Smooth muscle cell (in vitro differentiated cells): ENCODE measurements at regions not wholly inside any gene's neighbourhood (a gene's known extent, or its start where the extent isn't known, plus 50 kb on each side); places are given as distances from the start of the nearest gene placed in this dataset.

Source experiments
- DNase-seq: peaks from one replicate; lab custom pipeline; 2025; ENCODE audit not compliant: unreplicated experiment; lab: John Stamatoyannopoulos, UW
- H2AFZ ChIP-seq: fragments of 200-600 bp; sonication (generic); 2 replicates; pipeline ENCODE4 v1.6.0; 2016; ENCODE audit warnings: antibody characterized with exemption, low read depth, mild to moderate bottlenecking
- H3F3A ChIP-seq: fragments of 200-600 bp; sonication (generic); 2 replicates; pipeline ENCODE4 v1.6.0; 2017; ENCODE audit warnings: antibody characterized with exemption, low read depth
- H3K27ac ChIP-seq: fragments of 200-600 bp; sonication (generic); 2 replicates; pipeline ENCODE4 v1.5.1; 2016; ENCODE audit warnings: low read depth, mild to moderate bottlenecking
- H3K27me3 ChIP-seq: fragments of 200-600 bp; sonication (generic); 2 replicates; pipeline ENCODE4 v1.6.1; 2016; ENCODE audit warnings: low read depth, mild to moderate bottlenecking
- H3K36me3 ChIP-seq: fragments of 200-600 bp; sonication (generic); 2 replicates; pipeline ENCODE4 v1.5.1; 2016; ENCODE audit warnings: low read depth
- H3K4me1 ChIP-seq: fragments of 200-600 bp; sonication (generic); 2 replicates; pipeline ENCODE4 v1.5.1; 2016; ENCODE audit warnings: low read depth
- H3K4me2 ChIP-seq: fragments of 200-600 bp; sonication (generic); 2 replicates; pipeline ENCODE4 v1.6.0; 2016; ENCODE audit warnings: mild to moderate bottlenecking
- H3K4me3 ChIP-seq: fragments of 200-600 bp; sonication (generic); 2 replicates; pipeline ENCODE4 v1.5.1; 2016; ENCODE audit warnings: mild to moderate bottlenecking
- H3K79me2 ChIP-seq: fragments of 200-600 bp; sonication (generic); 2 replicates; pipeline ENCODE4 v1.6.0; 2016; ENCODE audit warnings: low read depth, mild to moderate bottlenecking
- H3K9ac ChIP-seq: fragments of 200-600 bp; sonication (generic); 2 replicates; pipeline ENCODE4 v1.6.0; 2016; ENCODE audit warnings: low read depth
- H3K9me3 ChIP-seq: fragments of 200-600 bp; sonication (generic); replicated peaks from 2 replicates; pipeline ENCODE4 v1.5.1; 2016; ENCODE audit warnings: low read depth
- H4K20me1 ChIP-seq: fragments of 200-600 bp; sonication (generic); 2 replicates; pipeline ENCODE4 v1.6.0; 2016; ENCODE audit warnings: low read depth
- WGBS: methylation state at CpG from one replicate; pipeline ENCODE4 v1.1.7; 2016; ENCODE audit warnings: low lambda C conversion rate; 5-methylcytosine and 5-hydroxymethylcytosine counted together
- TF ChIP-seq, protein P1 (sequence below): fragments of 200-600 bp; sonication (generic); IDR thresholded peaks from 2 replicates; pipeline ENCODE4 v1.5.1; 2017; ENCODE audit warnings: borderline replicate concordance, mild to moderate bottlenecking, antibody characterized with exemption; ENCODE audit not compliant: insufficient read depth, poor library complexity, severe bottlenecking

GRCh38 chr6:14373648-14374437 is 256.3 kb downstream of the CD83 start:
- Histone ChIP-seq H3K4me3 (no peak overlapping the region), H3K9ac (no peak overlapping the region), H3K36me3 (no peaks in the 10 kb centered on the region), H3K79me2 (no peaks in the 10 kb centered on the region), H3K9me3 (no peaks in the 10 kb centered on the region), H3K27ac (no peak overlapping the region), H3K27me3 (peaks cover under 1% of the 10 kb centered on the region), H3F3A (no peaks in the 10 kb centered on the region), H3K4me2 (no peak overlapping the region), H2AFZ (no peak overlapping the region), H3K4me1 (no peaks in the 10 kb centered on the region), H4K20me1 (no peaks in the 10 kb centered on the region)
- TF ChIP-seq, protein P1, sequence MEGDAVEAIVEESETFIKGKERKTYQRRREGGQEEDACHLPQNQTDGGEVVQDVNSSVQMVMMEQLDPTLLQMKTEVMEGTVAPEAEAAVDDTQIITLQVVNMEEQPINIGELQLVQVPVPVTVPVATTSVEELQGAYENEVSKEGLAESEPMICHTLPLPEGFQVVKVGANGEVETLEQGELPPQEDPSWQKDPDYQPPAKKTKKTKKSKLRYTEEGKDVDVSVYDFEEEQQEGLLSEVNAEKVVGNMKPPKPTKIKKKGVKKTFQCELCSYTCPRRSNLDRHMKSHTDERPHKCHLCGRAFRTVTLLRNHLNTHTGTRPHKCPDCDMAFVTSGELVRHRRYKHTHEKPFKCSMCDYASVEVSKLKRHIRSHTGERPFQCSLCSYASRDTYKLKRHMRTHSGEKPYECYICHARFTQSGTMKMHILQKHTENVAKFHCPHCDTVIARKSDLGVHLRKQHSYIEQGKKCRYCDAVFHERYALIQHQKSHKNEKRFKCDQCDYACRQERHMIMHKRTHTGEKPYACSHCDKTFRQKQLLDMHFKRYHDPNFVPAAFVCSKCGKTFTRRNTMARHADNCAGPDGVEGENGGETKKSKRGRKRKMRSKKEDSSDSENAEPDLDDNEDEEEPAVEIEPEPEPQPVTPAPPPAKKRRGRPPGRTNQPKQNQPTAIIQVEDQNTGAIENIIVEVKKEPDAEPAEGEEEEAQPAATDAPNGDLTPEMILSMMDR: no peak
- WGBS: 94% methylated on average over 7 of the region's 7 CpGs
- no peak for DNase-seq

- no peak overlapping the region for H2AFZ ChIP-seq
- 100% methylated on average over 1 of the region's 1 CpG for WGBS
- no peak overlapping the region for H3K4me2 ChIP-seq
- H3K27me3 ChIP-seq: peaks cover 13% of the 10 kb centered on the region
- H3K4me3 ChIP-seq: no peak overlapping the region
- peaks cover 16% of the 10 kb centered on the region for H3K4me1 ChIP-seq
- no peaks in the 10 kb centered on the region for H3K79me2 ChIP-seq
- no peak overlapping the region for H3K9ac ChIP-seq
- H3F3A ChIP-seq: no peaks in the 10 kb centered on the region
- no peaks in the 10 kb centered on the region for H3K9me3 ChIP-seq
- DNase-seq: no peak
- TF ChIP-seq, protein P1: no peak
- H3K36me3 ChIP-seq: no peaks in the 10 kb centered on the region
- H4K20me1 ChIP-seq: no peaks in the 10 kb centered on the region
- H3K27ac ChIP-seq: no peak overlapping the region
Measured at GRCh38 chr6:14375930-14376329, 258.4 kb downstream of the CD83 start.

GRCh38 chr6:14379568-14379967 is 262.0 kb downstream of the CD83 start:
- Histone ChIP-seq H2AFZ (no peak overlapping the region), H4K20me1 (no peaks in the 10 kb centered on the region), H3K27me3 (peaks cover 41% of the 10 kb centered on the region), H3K4me3 (no peak overlapping the region), H3K4me2 (no peak overlapping the region), H3K4me1 (peaks cover 47% of the 10 kb centered on the region), H3K79me2 (no peaks in the 10 kb centered on the region), H3K9me3 (no peaks in the 10 kb centered on the region), H3K9ac (no peak overlapping the region), H3K36me3 (no peaks in the 10 kb centered on the region), H3F3A (no peaks in the 10 kb centered on the region), H3K27ac (no peak overlapping the region)
- TF ChIP-seq, protein P1: no peak
- 45% methylated on average over 3 of the region's 3 CpGs for WGBS
- DNase-seq: no peak
